Tibial nerve (tissue), 4 donors: ENCODE measurements at regions not wholly inside any gene's neighbourhood (a gene's known extent, or its start where the extent isn't known, plus 50 kb on each side); places are given as distances from the start of the nearest gene placed in this dataset.

Source experiments
- DNase-seq, 2 donors: peaks; one replicate each; pipeline ENCODE4 v3.0.0-alpha.2; 2019; ENCODE audit warnings: low spot score in 2 of 2
- H3K27ac ChIP-seq, 4 donors: fragments of 200-600 bp; sonication (generic) in 3 of 4; one replicate each; pipeline ENCODE4 v1.5.1; 2017 to 2019; ENCODE audit warnings: mild to moderate bottlenecking in 1 of 4
- H3K27me3 ChIP-seq, 2 donors: fragments of 200-600 bp; sonication (generic) in 1 of 2; one replicate each; pipeline versions ENCODE4 v1.5.1 to v1.6.0; 2017 to 2019
- H3K36me3 ChIP-seq, 3 donors: fragments of 200-600 bp; sonication (generic); one replicate each; pipeline ENCODE4 v1.5.1; 2018 to 2019
- H3K4me1 ChIP-seq, 4 donors: fragments of 200-600 bp; sonication (generic) in 3 of 4; one replicate each; pipeline ENCODE4 v1.5.1; 2017 to 2019
- H3K4me3 ChIP-seq, 4 donors: fragments of 200-600 bp; sonication (generic) in 3 of 4; one replicate each; pipeline ENCODE4 v1.5.1; 2017 to 2019; ENCODE audit warnings: mild to moderate bottlenecking in 1 of 4, moderate library complexity in 1 of 4
- H3K9me3 ChIP-seq, 4 donors: fragments of 200-600 bp; sonication (generic) in 3 of 4; one replicate each; pipeline ENCODE4 v1.5.1; 2017 to 2019
- EP300 ChIP-seq, 2 donors: sonication (generic); formaldehyde crosslinking; IDR thresholded peaks; one replicate each; pipeline ENCODE4 v1.6.1; 2017; ENCODE audit warnings: antibody characterized with exemption in 2 of 2, mild to moderate bottlenecking in 1 of 2
- POLR2A ChIP-seq, 2 donors: fragments of 450-650 bp; IDR thresholded peaks; one replicate each; pipeline ENCODE4 v1.6.1; 2017; ENCODE audit warnings: antibody characterized with exemption in 2 of 2, mild to moderate bottlenecking in 2 of 2, moderate library complexity in 2 of 2
- WGBS, 2 donors: methylation state at CpG; one replicate each; pipeline ENCODE4 v1.1.5; 2018; 5-methylcytosine and 5-hydroxymethylcytosine counted together
- TF ChIP-seq, protein P1 (sequence below), 5 experiments: fragments of 200-600 bp in 3 of 5; fragments of 450-650 bp in 2 of 5; sonication (generic) in 3 of 5; IDR thresholded peaks; one replicate each; pipeline ENCODE4 v1.5.1; 2016 to 2019; ENCODE audit warnings: antibody characterized with exemption in 5 of 5, mild to moderate bottlenecking in 3 of 5, moderate library complexity in 2 of 5

DNA sequence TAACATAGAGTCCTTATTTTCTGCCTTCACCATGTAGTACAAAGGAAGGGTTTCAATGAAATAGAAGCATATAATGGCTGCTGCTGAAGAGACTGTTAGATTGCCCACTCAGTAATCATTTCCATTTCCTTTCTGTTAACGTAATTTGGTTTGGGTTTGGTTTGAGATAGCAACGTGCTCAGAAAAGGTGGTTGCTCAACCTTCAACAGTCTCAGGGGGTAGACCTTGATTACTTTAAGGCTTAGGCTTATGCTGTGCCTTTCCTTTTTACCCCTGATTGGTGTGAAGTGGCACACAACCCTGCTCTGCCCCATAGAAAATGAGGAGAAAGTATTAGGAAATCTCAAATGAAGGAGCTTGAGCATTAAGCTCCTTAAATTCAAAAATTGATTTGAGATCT, 163.7 kb upstream of the TP63 start:
- TF ChIP-seq, protein P1, sequence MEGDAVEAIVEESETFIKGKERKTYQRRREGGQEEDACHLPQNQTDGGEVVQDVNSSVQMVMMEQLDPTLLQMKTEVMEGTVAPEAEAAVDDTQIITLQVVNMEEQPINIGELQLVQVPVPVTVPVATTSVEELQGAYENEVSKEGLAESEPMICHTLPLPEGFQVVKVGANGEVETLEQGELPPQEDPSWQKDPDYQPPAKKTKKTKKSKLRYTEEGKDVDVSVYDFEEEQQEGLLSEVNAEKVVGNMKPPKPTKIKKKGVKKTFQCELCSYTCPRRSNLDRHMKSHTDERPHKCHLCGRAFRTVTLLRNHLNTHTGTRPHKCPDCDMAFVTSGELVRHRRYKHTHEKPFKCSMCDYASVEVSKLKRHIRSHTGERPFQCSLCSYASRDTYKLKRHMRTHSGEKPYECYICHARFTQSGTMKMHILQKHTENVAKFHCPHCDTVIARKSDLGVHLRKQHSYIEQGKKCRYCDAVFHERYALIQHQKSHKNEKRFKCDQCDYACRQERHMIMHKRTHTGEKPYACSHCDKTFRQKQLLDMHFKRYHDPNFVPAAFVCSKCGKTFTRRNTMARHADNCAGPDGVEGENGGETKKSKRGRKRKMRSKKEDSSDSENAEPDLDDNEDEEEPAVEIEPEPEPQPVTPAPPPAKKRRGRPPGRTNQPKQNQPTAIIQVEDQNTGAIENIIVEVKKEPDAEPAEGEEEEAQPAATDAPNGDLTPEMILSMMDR (IDR thresholded peaks at IDR 0.05) = no peak
- TF ChIP-seq EP300 (IDR thresholded peaks at IDR 0.05) (no peak), POLR2A (IDR thresholded peaks at IDR 0.05) (no peak)
- H3K4me1 ChIP-seq = no peaks in the 10 kb centered on the region

DNA sequence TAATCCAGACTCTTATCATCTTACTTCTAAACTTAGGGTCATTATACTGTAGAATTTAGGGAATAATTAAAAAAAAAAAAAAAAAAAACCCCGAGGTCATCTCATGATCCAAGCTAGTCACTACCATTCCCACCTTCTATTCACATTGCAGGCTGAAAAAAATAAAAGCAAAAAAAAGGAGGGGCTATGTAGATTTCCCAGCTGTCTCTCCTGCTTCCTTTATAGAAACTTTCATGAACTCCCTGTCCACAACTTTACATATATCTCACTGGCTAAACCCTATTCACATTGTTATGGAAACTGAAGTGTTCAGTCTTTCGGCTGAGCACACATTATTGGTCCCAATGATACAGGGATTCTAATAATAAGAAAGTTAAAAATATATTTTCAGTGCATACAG, 156.2 kb upstream of the TP63 start:
- H3K27ac ChIP-seq = no peak overlapping the region
- H3K27me3 ChIP-seq = no peaks in the 10 kb centered on the region
- H3K36me3 ChIP-seq = no peaks in the 10 kb centered on the region
- no peaks in the 10 kb centered on the region for H3K4me1 ChIP-seq
- DNase-seq = no peak
- no peak overlapping the region for H3K4me3 ChIP-seq
- 78 to 80% methylated on average over 2 of the region's 2 CpGs for WGBS, 2 donors
- no peaks in the 10 kb centered on the region for H3K9me3 ChIP-seq
- TF ChIP-seq POLR2A (IDR thresholded peaks at IDR 0.05) = no peak
- no peak for TF ChIP-seq EP300 (IDR thresholded peaks at IDR 0.05)
- TF ChIP-seq, protein P1 (IDR thresholded peaks at IDR 0.05) = no peak

More for the DNA sequence above, 163.7 kb upstream of the TP63 start:
- DNase-seq = no peak
- peaks cover 0 to 3% (median 0%) of the 10 kb centered on the region in 4 donors for H3K9me3 ChIP-seq
- no peaks in the 10 kb centered on the region for H3K27me3 ChIP-seq
- H3K36me3 ChIP-seq = no peaks in the 10 kb centered on the region
- no peak overlapping the region for H3K4me3 ChIP-seq
- WGBS, 2 donors = 48 to 54% methylated on average over 2 of the region's 2 CpGs
- H3K27ac ChIP-seq = no peak overlapping the region

DNA sequence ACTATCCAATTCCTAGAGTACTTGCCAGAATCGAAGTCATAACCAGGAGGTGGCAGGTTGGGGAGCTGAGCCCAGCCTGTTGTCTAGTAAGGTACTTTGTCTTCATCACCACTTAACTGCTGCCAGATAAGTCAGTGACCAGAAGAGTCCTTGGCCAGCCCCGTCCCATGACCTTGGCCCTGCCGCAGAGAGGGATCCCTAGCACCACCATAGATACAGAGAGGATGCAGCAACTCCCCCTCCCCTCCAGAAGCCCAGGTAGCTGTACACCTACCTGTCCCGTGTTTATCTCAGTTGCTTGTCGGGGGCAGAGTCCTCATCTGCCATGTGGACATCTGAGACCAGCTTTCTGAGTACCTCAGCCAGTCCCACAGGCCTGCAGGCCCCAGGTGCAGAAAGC, 153.6 kb upstream of the TP63 start:
- no peak for DNase-seq

DNA sequence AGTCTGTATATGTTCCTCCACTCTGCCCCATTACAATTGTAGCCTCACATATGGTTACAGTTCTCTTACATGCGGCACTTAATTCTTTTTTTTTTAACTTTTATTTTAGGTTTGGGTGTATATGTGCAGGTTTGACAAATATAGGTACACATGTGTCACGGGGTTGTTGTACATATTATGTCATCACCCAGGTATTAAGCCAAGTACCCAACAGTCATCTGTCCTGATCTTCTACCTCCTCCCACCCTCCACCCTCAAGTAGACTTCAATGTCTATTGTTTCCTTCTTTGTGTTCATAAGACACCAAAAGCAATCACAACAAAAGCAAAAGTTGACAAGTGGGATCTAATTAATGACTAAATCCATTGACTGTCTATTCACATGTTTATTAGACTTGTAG, 144.6 kb upstream of the TP63 start:
- no peak overlapping the region for H3K27ac ChIP-seq
- H3K9me3 ChIP-seq = peaks cover 0 to 3% (median 0%) of the 10 kb centered on the region in 4 donors
- H3K27me3 ChIP-seq = no peaks in the 10 kb centered on the region
- TF ChIP-seq EP300 (IDR thresholded peaks at IDR 0.05) = no peak
- TF ChIP-seq, protein P1 (IDR thresholded peaks at IDR 0.05) = no peak
- TF ChIP-seq POLR2A (IDR thresholded peaks at IDR 0.05) = no peak
- WGBS, 2 donors = 50 to 66% methylated on average over 2 of the region's 2 CpGs
- no peak overlapping the region for H3K4me3 ChIP-seq
- no peaks in the 10 kb centered on the region for H3K36me3 ChIP-seq
- DNase-seq = no peak
- H3K4me1 ChIP-seq = no peaks in the 10 kb centered on the region

More for the DNA sequence above, 153.6 kb upstream of the TP63 start:
- no peaks in the 10 kb centered on the region for H3K36me3 ChIP-seq
- WGBS, 2 donors = 88 to 92% methylated on average over 5 of the region's 5 CpGs
- no peaks in the 10 kb centered on the region for H3K4me1 ChIP-seq
- H3K9me3 ChIP-seq = no peaks in the 10 kb centered on the region
- no peak overlapping the region for H3K27ac ChIP-seq
- TF ChIP-seq, protein P1 (IDR thresholded peaks at IDR 0.05) = no peak
- TF ChIP-seq EP300 (IDR thresholded peaks at IDR 0.05) = no peak
- TF ChIP-seq POLR2A (IDR thresholded peaks at IDR 0.05) = no peak
- no peaks in the 10 kb centered on the region for H3K27me3 ChIP-seq
- H3K4me3 ChIP-seq = no peak overlapping the region

DNA sequence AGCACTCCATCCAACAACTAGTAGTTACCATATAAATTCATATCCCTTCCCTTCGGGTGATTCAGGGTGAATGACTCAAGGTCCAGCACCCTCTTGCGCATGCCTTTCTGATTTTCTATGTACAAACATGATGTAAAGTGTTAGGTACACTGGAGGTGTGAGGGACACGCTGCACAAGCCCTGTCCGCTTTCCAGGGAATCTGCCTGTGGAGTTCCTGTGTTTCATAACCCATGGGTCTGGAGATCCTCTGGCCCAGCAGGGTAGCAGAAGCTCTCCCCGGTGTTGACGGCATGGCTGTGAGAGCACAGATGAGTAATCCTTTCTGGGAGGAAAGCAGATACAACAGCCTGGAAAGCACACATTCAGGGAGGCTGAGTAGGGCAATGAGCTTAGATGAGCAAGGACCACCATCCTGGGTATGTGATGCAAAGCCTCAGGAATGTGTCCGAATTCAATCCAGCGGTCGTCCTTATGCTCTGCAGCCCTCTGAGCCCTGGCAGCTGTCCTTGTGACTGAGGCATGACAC, 142.9 kb upstream of the TP63 start:
- no peak overlapping the region for H3K4me3 ChIP-seq
- TF ChIP-seq, protein P1 (IDR thresholded peaks at IDR 0.05) = no peak
- TF ChIP-seq EP300 (IDR thresholded peaks at IDR 0.05) = no peak
- TF ChIP-seq POLR2A (IDR thresholded peaks at IDR 0.05) = no peak
- 81 to 85% methylated on average over 9 of the region's 9 CpGs for WGBS, 2 donors
- H3K4me1 ChIP-seq = no peaks in the 10 kb centered on the region
- no peaks in the 10 kb centered on the region for H3K36me3 ChIP-seq
- H3K27ac ChIP-seq = no peak overlapping the region
- peaks cover 0 to 3% (median 0%) of the 10 kb centered on the region in 4 donors for H3K9me3 ChIP-seq
- DNase-seq = no peak
- no peaks in the 10 kb centered on the region for H3K27me3 ChIP-seq
